Esophagus muscularis mucosa (tissue), 4 donors: ENCODE measurements at regions not wholly inside any gene's neighbourhood (a gene's known extent, or its start where the extent isn't known, plus 50 kb on each side); places are given as distances from the start of the nearest gene placed in this dataset.

ENCODE experiments used
- DNase-seq: peaks from one replicate; pipeline ENCODE4 v3.0.0-alpha.2; 2017; ENCODE audit errors: extremely low spot score
- H3K27ac ChIP-seq, 4 donors: fragments of 200-600 bp; sonication (generic); replicated peaks in 1 of 4; 1 replicate in 3 of 4; 2 replicates in 1 of 4; pipeline ENCODE4 v1.5.1; 2016 to 2019; ENCODE audit warnings: mild to moderate bottlenecking in 1 of 4
- H3K27me3 ChIP-seq, 4 donors: fragments of 200-600 bp; sonication (generic); one replicate each; pipeline versions ENCODE4 v1.5.1 to v1.6.0; 2016 to 2019
- H3K36me3 ChIP-seq, 4 donors: fragments of 200-600 bp; sonication (generic); one replicate each; pipeline ENCODE4 v1.5.1; 2016 to 2019
- H3K4me1 ChIP-seq, 4 donors: fragments of 200-600 bp; sonication (generic); one replicate each; pipeline ENCODE4 v1.5.1; 2016 to 2019
- H3K4me3 ChIP-seq, 4 donors: fragments of 200-600 bp; sonication (generic); 1 replicate in 2 of 4; 2 replicates in 2 of 4; pipeline ENCODE4 v1.5.1; 2016 to 2019; ENCODE audit warnings: mild to moderate bottlenecking in 4 of 4, moderate library complexity in 1 of 4
- H3K9me3 ChIP-seq, 4 donors: fragments of 200-600 bp; sonication (generic); 1 replicate in 3 of 4; 2 replicates in 1 of 4; pipeline ENCODE4 v1.5.1; 2016 to 2019
- EP300 ChIP-seq: sonication (generic); formaldehyde crosslinking; IDR thresholded peaks from one replicate; pipeline ENCODE4 v1.6.1; 2017; ENCODE audit warnings: antibody characterized with exemption
- POLR2A ChIP-seq: fragments of 450-650 bp; IDR thresholded peaks from one replicate; pipeline ENCODE4 v1.6.1; 2017; ENCODE audit warnings: antibody characterized with exemption, moderate library complexity, mild to moderate bottlenecking, low read depth
- POLR2AphosphoS5 ChIP-seq, 2 donors: sonication (generic); formaldehyde crosslinking; IDR thresholded peaks; one replicate each; pipeline ENCODE4 v1.6.1; 2017; ENCODE audit warnings: antibody characterized with exemption in 2 of 2
- WGBS: methylation state at CpG from one replicate; pipeline ENCODE4 v1.1.5; 2018; 5-methylcytosine and 5-hydroxymethylcytosine counted together
- intact Hi-C: fragments of 100-400 bp; cut with DNase I; formaldehyde crosslinking; loops from one replicate; pipeline ENCODE4 v1.15.1; 2023
- TF ChIP-seq, protein P1 (sequence below), 3 experiments: fragments of 200-600 bp in 2 of 3; fragments of 450-650 bp in 1 of 3; sonication (generic) in 2 of 3; IDR thresholded peaks; one replicate each; pipeline ENCODE4 v1.5.1; 2017 to 2019; ENCODE audit warnings: antibody characterized with exemption in 3 of 3, mild to moderate bottlenecking in 2 of 3, moderate library complexity in 1 of 3

DNA sequence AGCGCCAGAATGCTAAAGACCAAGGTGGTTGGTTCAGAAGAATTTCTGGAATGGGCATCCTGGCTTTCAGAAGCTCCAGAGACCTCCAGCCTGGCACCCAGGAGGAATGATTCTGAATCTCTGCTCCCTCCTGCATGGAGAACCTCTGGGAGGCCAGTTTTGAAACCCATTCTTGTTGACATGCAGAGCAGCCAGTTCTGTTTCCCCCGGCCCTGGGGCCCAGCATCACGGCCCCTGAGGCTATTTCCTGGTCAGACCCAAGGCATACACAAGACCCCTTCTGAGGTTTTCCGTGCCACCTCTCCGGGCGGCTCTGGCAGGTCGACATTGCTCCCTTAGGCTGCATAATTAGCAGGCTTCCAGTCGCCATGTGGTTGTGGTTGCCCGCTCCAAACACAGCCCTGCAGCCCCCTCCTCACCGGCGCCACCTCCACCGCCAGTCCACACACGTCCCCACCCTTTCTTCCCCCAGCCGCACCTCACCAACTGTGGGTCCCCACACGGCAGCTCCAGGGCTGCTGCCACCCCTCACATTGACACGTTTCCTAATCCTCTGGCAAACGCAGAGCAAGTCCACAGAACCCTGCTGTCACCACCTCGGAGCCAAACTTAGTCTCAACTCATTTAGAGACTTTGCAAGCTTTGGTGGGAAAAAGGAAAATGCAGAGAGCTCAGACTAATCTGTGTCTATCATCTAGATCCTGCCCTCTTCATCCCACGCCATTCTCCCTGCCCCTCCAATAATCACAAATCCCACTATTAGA, 367.1 kb downstream of the SOX9 start:
- Histone ChIP-seq H3K4me3 (no peak overlapping the region), H3K27ac (no peak overlapping the region)

DNA sequence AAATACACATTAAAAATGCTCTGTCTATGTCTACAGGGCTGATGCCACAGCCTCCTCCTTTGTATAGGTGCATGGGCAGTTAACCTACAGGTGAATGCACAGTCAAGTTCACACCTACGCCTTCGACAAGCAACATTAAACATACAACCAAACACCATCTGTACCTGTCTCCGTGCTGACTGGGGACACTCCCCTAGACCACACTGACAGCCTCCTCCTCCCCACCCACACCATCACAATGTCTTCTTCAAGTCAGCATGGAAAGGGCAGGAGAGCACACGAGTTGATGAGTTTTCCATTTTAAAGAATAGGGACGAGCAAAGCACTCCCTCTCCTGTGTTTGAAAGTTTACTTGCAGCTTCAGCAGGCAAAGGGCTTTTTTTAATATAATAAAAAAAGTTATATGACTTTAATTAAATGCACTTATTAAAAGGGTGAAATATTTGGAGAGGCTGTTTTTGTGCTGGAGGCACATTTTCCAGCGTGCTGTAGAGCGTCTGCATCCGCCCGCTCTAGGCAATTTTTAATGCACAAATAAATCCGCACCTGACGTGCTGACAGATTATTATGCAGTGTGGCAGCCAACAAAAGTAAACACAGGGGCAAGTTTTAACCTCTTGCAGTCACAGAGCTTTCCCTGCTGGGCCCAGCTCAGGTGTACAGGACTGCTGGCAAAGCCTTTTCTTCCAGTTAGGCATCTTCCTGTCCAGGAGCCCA, 367.9 kb downstream of the SOX9 start:
- WGBS: 18% methylated on average over 11 of the region's 11 CpGs
- Histone ChIP-seq H3K36me3 (no peaks in the 10 kb centered on the region), H3K4me1 (peaks cover 0 to 9% (median 3%) of the 10 kb centered on the region in 4 donors), H3K27me3 (peaks cover 0 to 23% (median 0%) of the 10 kb centered on the region in 4 donors), H3K4me3 (no peak overlapping the region), H3K9me3 (peaks cover 0 to 3% (median 0%) of the 10 kb centered on the region in 4 donors), H3K27ac (no peak overlapping the region)
- TF ChIP-seq POLR2AphosphoS5 (IDR thresholded peaks at IDR 0.05): no peak
- TF ChIP-seq EP300: no peak
- no peak for TF ChIP-seq POLR2A
- TF ChIP-seq, protein P1, sequence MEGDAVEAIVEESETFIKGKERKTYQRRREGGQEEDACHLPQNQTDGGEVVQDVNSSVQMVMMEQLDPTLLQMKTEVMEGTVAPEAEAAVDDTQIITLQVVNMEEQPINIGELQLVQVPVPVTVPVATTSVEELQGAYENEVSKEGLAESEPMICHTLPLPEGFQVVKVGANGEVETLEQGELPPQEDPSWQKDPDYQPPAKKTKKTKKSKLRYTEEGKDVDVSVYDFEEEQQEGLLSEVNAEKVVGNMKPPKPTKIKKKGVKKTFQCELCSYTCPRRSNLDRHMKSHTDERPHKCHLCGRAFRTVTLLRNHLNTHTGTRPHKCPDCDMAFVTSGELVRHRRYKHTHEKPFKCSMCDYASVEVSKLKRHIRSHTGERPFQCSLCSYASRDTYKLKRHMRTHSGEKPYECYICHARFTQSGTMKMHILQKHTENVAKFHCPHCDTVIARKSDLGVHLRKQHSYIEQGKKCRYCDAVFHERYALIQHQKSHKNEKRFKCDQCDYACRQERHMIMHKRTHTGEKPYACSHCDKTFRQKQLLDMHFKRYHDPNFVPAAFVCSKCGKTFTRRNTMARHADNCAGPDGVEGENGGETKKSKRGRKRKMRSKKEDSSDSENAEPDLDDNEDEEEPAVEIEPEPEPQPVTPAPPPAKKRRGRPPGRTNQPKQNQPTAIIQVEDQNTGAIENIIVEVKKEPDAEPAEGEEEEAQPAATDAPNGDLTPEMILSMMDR (IDR thresholded peaks at IDR 0.05): no peak
- no peak for DNase-seq
- intact Hi-C loops: no loop called here

More for the DNA sequence above, 367.1 kb downstream of the SOX9 start:
- Histone ChIP-seq H3K4me1 (peaks cover 0 to 9% (median 3%) of the 10 kb centered on the region in 4 donors), H3K27me3 (peaks cover 0 to 26% (median 0%) of the 10 kb centered on the region in 4 donors), H3K36me3 (no peaks in the 10 kb centered on the region), H3K9me3 (peaks cover 0 to 3% (median 0%) of the 10 kb centered on the region in 4 donors)
- no peak for DNase-seq
- TF ChIP-seq POLR2AphosphoS5 (IDR thresholded peaks at IDR 0.05) (no peak), POLR2A (no peak), EP300 (no peak)
- TF ChIP-seq, protein P1 (IDR thresholded peaks at IDR 0.05): no peak
- 69% methylated on average over 17 of the region's 19 CpGs for WGBS
- intact Hi-C loops: no loop called here

DNA sequence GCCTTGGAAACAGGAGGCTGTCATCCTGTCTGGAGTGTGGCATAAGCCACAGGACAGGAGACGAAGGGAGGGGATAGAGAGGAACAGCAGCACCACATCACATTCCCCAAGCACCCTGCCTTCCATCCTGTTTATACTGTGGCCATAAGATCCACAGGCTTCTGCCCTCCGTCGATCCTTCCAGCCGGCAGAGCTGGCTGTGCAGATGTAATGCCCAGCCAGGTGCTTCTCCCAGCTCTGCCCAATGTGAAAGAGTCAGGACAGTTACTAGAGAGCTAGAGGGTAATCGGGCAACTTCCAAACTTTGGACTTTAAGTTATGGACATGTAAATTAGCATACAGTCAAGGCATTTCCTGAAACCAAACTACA, 368.4 kb downstream of the SOX9 start:
- H3K27me3 ChIP-seq: peaks cover 0 to 23% (median 0%) of the 10 kb centered on the region in 4 donors
- TF ChIP-seq EP300 (no peak), POLR2A (no peak), POLR2AphosphoS5 (IDR thresholded peaks at IDR 0.05) (no peak)
- TF ChIP-seq, protein P1 (IDR thresholded peaks at IDR 0.05): no peak
- no peak for DNase-seq
- H3K36me3 ChIP-seq: no peaks in the 10 kb centered on the region
- 44% methylated on average over 4 of the region's 5 CpGs for WGBS
- H3K9me3 ChIP-seq: peaks cover 0 to 3% (median 0%) of the 10 kb centered on the region in 4 donors
- H3K4me1 ChIP-seq: peaks cover 0 to 9% (median 3%) of the 10 kb centered on the region in 4 donors
- intact Hi-C loops: no loop called here
- no peak overlapping the region for H3K27ac ChIP-seq
- H3K4me3 ChIP-seq: no peak overlapping the region

DNA sequence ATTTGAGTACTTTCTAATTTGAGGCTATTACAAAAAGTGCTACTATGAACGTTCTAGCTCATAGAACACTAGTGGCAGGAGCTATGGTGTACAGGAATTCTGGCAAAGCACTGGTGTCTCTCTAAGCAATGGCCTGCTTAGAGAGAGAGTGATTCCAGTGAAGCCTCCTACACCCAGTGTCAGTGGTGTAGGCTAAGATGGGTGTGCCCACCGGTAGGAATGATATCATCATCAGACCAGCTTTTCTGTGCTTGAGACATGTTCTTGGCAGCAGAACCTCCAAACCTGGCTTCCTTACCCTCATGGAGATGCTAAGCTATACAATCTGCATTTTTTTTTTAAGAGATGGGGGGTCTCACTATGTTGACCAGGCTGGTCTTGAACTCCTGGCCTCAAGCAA, 370.3 kb downstream of the SOX9 start:
- no peaks in the 10 kb centered on the region for H3K36me3 ChIP-seq
- H3K27me3 ChIP-seq: peaks cover 0 to 19% (median 0%) of the 10 kb centered on the region in 4 donors
- H3K4me3 ChIP-seq: no peak overlapping the region
- TF ChIP-seq EP300 (no peak), POLR2A (no peak)
- TF ChIP-seq, protein P1 (IDR thresholded peaks at IDR 0.05): no peak
- 78% methylated on average over 2 of the region's 2 CpGs for WGBS
- DNase-seq: no peak
- intact Hi-C loops: no loop called here
- peaks cover 0 to 9% (median 3%) of the 10 kb centered on the region in 4 donors for H3K4me1 ChIP-seq
- no peak overlapping the region for H3K27ac ChIP-seq
- peaks cover 0 to 3% (median 0%) of the 10 kb centered on the region in 4 donors for H3K9me3 ChIP-seq
